Coronary artery (tissue), 2 donors: ENCODE measurements at regions not wholly inside any gene's neighbourhood (a gene's known extent, or its start where the extent isn't known, plus 50 kb on each side); places are given as distances from the start of the nearest gene placed in this dataset.

Experiments
- DNase-seq: peaks from one replicate; pipeline ENCODE4 v3.0.0-alpha.2; 2017; ENCODE audit warnings: low spot score
- H3K27ac ChIP-seq, 2 donors: fragments of 200-600 bp; sonication (generic); one replicate each; pipeline ENCODE4 v1.5.1; 2016 to 2019
- H3K4me3 ChIP-seq: fragments of 200-600 bp; sonication (generic); 2 replicates; pipeline ENCODE4 v1.5.1; 2016; ENCODE audit warnings: mild to moderate bottlenecking, moderate library complexity
- CTCF ChIP-seq: fragments of 200-600 bp; sonication (generic); IDR thresholded peaks from one replicate; pipeline ENCODE4 v1.5.1; 2019; ENCODE audit warnings: antibody characterized with exemption

- no peak for TF ChIP-seq CTCF
Observed at GRCh38 chr1:198833706-198834503, 195.1 kb downstream of the PTPRC start.

GRCh38 chr1:198837278-198838021 lies 198.6 kb downstream of the PTPRC start:
- no peak for TF ChIP-seq CTCF
- H3K27ac ChIP-seq = no peak overlapping the region
- no peak for DNase-seq
- H3K4me3 ChIP-seq = no peak overlapping the region

More at GRCh38 chr1:198833706-198834503, 195.1 kb downstream of the PTPRC start:
- Histone ChIP-seq H3K27ac (no peak overlapping the region), H3K4me3 (no peak overlapping the region)
- no peak for DNase-seq

GRCh38 chr1:198838022-198838342 lies 199.1 kb downstream of the PTPRC start:
- DNase-seq = no peak
- Histone ChIP-seq H3K4me3 (no peak overlapping the region), H3K27ac (no peak overlapping the region)
- TF ChIP-seq CTCF = no peak

GRCh38 chr1:198841477-198841876 lies 202.6 kb downstream of the PTPRC start:
- Histone ChIP-seq H3K4me3 (no peak overlapping the region), H3K27ac (no peak overlapping the region)
- TF ChIP-seq CTCF = no peak
- DNase-seq = no peak

- TF ChIP-seq CTCF = no peak
- Histone ChIP-seq H3K27ac (no peak overlapping the region), H3K4me3 (no peak overlapping the region)
- DNase-seq = no peak
Observed at GRCh38 chr1:198842686-198843085, 203.8 kb downstream of the PTPRC start.

- no peak overlapping the region for H3K27ac ChIP-seq
- H3K4me3 ChIP-seq = no peak overlapping the region
- DNase-seq = no peak
- no peak for TF ChIP-seq CTCF
Observed at GRCh38 chr1:198845271-198845670, 206.4 kb downstream of the PTPRC start.

- TF ChIP-seq CTCF = no peak
- no peak for DNase-seq
- H3K27ac ChIP-seq = no peak overlapping the region
- no peak overlapping the region for H3K4me3 ChIP-seq
Observed at GRCh38 chr1:198845851-198846250, 207.0 kb downstream of the PTPRC start.
